ENCODE measurements at regions not wholly inside any gene's neighbourhood (a gene's known extent, or its start where the extent isn't known, plus 50 kb on each side); places are given as distances from the start of the nearest gene placed in this dataset.

DNA sequence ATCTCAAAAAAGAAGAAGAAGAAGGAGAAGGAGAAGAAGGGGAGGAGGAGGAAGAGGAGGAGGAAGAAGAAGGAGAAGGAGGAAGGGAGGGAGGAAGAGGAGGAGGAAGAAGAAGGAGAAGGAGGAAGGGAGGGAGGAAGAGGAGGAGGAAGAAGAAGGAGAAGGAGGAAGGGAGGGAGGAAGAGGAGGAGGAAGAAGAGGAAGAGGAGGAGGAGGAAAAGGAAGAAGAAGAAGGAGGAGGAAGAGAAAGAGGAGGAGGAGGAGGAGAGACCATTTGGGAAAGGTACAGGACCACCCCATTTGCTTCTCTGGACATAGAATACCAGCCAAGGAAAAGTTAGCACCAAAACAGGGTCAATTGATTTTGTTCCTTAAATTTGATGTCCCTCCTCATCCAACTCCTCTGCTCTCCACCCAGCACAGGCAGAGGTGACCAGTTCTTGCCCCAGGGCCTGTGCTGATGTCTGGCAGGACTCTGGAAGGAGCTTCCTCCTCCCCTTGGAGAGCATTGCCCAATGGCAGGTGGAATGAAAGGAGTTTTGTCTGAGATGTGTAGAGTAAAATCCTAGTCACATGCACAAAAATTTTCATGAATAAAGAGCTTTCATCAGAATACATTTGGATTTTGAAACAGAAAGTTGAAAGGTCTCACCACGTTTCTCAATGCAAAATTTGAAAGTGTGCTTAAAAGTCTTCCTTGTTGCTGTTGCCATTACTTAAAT, 182.9 kb downstream of the LY86 start:
- Histone ChIP-seq H3K27ac (no peak overlapping the region), H3K4me3 (no peak overlapping the region), H3K9me3 (peaks cover 0 to 2% (median 0%) of the 10 kb centered on the region in 12 donors), H3K27me3 (no peaks in the 10 kb centered on the region), H3K4me1 (peaks cover 0 to 13% (median 0%) of the 10 kb centered on the region in 12 donors), H3K36me3 (no peaks in the 10 kb centered on the region)
- TF ChIP-seq, protein P1, sequence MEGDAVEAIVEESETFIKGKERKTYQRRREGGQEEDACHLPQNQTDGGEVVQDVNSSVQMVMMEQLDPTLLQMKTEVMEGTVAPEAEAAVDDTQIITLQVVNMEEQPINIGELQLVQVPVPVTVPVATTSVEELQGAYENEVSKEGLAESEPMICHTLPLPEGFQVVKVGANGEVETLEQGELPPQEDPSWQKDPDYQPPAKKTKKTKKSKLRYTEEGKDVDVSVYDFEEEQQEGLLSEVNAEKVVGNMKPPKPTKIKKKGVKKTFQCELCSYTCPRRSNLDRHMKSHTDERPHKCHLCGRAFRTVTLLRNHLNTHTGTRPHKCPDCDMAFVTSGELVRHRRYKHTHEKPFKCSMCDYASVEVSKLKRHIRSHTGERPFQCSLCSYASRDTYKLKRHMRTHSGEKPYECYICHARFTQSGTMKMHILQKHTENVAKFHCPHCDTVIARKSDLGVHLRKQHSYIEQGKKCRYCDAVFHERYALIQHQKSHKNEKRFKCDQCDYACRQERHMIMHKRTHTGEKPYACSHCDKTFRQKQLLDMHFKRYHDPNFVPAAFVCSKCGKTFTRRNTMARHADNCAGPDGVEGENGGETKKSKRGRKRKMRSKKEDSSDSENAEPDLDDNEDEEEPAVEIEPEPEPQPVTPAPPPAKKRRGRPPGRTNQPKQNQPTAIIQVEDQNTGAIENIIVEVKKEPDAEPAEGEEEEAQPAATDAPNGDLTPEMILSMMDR (IDR thresholded peaks at IDR 0.05) = no peak
- no peak for TF ChIP-seq POLR2A (IDR thresholded peaks at IDR 0.05)
- intact Hi-C loops (cut with DNase I) = no loop called here
- no peak for ATAC-seq
- no peak for DNase-seq
- WGBS, 4 donors = 71 to 86% (median 80%) methylated on average over 1 of the region's 1 CpG

DNA sequence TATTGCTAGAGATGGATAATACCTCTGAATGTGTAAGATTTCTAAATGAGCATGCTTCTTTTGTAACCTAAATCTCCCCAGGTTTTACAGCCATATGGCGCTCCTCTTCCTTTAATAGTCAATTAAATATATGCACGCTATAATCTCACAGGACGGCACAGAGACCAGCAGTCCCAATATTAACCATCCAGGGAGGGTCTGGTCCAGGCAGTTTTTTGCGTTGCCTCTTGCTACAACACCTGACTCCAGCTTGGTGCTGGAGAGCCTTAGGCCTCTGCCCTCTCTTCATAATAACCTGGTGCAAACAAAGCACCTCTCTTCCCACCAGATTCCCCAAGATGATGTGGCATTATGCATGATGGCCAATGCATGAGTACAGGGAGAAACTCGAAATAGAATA, 183.4 kb downstream of the LY86 start:
- intact Hi-C loops (cut with DNase I) = no loop called here
- WGBS, 4 donors = 91 to 96% (median 95%) methylated on average over 5 of the region's 5 CpGs
- H3K4me1 ChIP-seq = peaks cover 0 to 13% (median 0%) of the 10 kb centered on the region in 12 donors
- no peaks in the 10 kb centered on the region for H3K27me3 ChIP-seq
- no peak for TF ChIP-seq POLR2A (IDR thresholded peaks at IDR 0.05)
- TF ChIP-seq, protein P1 (IDR thresholded peaks at IDR 0.05) = no peak
- ATAC-seq (no peak), DNase-seq (no peak)
- no peak overlapping the region for H3K4me3 ChIP-seq
- H3K9me3 ChIP-seq = peaks cover 0 to 7% (median 0%) of the 10 kb centered on the region in 12 donors
- no peaks in the 10 kb centered on the region for H3K36me3 ChIP-seq
- no peak overlapping the region for H3K27ac ChIP-seq

DNA sequence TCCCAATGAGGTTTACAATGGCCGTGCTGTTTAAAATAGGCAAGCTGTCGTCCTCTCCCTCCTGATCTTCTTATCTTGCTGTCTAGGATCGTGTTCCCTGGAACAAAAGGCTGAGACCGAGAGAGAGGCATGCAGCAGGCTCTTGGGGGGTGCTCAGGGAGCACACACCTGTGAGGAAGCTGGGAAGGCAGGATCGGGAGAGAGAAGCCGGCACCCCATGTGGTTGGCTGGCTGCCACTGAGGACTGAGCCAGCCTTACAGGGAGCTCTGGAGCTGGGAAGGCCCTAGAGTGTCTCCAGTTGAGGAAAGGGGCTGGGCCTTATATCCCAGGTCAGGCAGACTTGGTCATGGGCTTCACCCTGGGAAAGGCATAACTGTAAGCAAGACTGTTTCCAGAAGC, 184.2 kb downstream of the LY86 start:
- Histone ChIP-seq H3K27ac (no peak overlapping the region), H3K4me1 (peaks cover 0 to 13% (median 0%) of the 10 kb centered on the region in 12 donors), H3K9me3 (peaks cover 0 to 7% (median 0%) of the 10 kb centered on the region in 12 donors), H3K27me3 (no peaks in the 10 kb centered on the region), H3K4me3 (no peak overlapping the region), H3K36me3 (no peaks in the 10 kb centered on the region)
- DNase-seq (no peak), ATAC-seq (peak in 3 of 4 donors; percentile 56 to 62 (median 61))
- intact Hi-C loops (cut with DNase I) = no loop called here
- WGBS, 4 donors = 25 to 31% (median 28%) methylated on average over 5 to 6 of the region's 6 CpGs
- no peak for TF ChIP-seq POLR2A (IDR thresholded peaks at IDR 0.05)
- TF ChIP-seq, protein P1 (IDR thresholded peaks at IDR 0.05) = no peak

DNA sequence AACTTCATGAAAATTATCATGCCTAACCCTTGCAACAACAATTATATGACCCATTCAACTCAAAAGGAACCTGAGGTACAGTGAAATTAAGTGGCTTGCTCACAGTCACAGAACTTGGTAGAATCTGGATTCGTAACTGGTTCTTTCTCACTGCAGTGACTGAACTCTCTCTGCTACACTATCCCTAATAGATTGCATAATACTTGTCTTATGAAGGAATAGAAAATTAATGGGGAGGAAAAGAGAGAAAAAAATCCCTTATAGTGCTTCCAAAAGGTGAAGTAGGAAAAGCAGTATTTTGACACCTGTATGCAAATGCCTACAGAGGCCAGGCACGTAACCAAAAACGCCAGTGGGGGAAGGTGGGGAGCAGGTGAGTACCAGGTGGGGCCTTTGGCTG, 186.6 kb downstream of the LY86 start:
- H3K9me3 ChIP-seq = peaks cover 0 to 7% (median 0%) of the 10 kb centered on the region in 12 donors
- peaks cover 0 to 7% (median 0%) of the 10 kb centered on the region in 12 donors for H3K4me1 ChIP-seq
- WGBS, 4 donors = 85 to 92% (median 89%) methylated on average over 3 of the region's 3 CpGs
- TF ChIP-seq POLR2A (IDR thresholded peaks at IDR 0.05) = no peak
- TF ChIP-seq, protein P1 (IDR thresholded peaks at IDR 0.05) = no peak
- no peak overlapping the region for H3K4me3 ChIP-seq
- ATAC-seq = no peak
- DNase-seq = no peak
- no peaks in the 10 kb centered on the region for H3K27me3 ChIP-seq
- H3K27ac ChIP-seq = no peak overlapping the region
- no peaks in the 10 kb centered on the region for H3K36me3 ChIP-seq
- intact Hi-C loops (cut with DNase I) = no loop called here

Data from heart left ventricle (tissue), 16 donors.